GM18498 (cell line): ENCODE measurements at regions not wholly inside any gene's neighbourhood (a gene's known extent, or its start where the extent isn't known, plus 50 kb on each side); places are given as distances from the start of the nearest gene placed in this dataset.
"Not testable (repeated sequence)": the region's sequence is repeated elsewhere in the genome, so short reads cannot be mapped to it uniquely, and the experiment has no call there.

Source experiments
- ATAC-seq: cut with Tn5 transposase; IDR thresholded peaks from one replicate; pipeline ENCODE4 v1.9.1; 2021; ENCODE audit warnings: mild to moderate bottlenecking, moderate library complexity; ENCODE audit not compliant: unreplicated experiment

DNA sequence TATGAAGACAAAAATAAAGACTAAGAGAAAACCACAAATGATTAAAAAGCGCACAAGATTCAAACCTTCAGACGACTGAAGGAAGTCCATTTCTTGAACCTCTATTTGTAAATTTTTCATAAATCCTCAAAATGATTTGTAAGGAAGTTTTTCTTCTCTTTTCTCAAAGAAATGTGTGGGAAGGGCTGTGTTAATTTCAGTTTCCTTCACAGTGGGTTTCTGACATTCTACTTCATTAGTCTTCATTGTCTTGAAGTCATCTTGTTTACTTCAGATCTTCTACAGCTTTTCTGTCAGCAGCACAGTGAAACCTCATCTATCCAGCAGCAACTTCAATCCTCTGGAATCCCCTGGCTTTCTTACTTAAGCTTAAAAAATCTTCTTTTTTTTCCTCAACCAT is 87.6 kb upstream of the MYLIP start:
- no peak for ATAC-seq

DNA sequence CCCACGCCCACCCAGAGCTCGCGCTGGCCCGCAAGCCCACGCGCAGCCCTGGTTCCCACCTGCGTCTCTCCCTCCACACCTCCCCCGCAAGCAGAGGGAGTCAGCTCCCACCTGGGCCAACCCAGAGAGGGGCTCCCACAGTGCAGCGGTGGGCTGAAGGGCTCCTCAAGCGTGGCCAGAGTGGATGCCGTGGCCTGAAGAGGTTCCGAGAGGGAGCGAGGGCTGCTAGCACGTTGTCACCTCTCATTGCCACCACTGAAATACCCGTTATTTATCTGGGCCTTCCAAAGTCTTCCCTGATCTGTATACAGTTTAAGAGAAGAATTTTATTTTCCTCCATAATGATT is 88.3 kb upstream of the MYLIP start:
- ATAC-seq = no peak

DNA sequence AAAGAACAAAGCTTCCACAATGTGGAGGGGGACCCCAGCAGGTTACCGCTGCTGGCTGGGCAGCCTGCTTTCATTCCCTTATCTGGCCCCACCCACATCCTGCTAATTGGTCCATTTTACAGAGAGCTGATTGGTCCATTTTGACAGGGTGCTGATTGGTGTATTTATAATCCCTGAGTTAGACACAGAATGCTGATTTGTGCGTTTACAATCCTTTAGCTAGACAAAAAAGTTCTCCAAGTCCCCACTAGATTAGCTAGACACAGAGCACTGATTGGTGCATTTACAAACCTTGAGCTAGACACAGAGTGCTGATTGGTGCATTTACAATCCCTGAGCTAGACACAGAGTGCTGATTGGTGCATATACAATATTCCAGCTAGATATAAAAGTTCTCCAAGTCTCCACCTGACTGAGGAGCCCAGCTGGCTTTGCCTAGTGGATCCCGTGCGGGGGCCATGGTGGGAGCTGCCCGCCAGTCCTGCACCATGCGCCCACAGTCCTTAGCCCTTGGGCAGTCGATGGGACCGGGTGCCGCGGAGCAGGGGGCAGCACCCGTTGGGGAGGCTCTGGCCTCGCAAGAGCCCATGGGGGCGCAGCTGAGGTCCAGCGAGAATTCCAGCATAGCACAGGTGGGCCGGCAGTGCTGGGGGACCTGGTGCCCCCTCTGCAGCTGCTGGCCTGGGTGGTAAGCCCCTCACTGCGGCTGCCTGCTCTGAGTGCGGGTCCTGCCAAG is 88.8 kb upstream of the MYLIP start:
- not testable (repeated sequence) for ATAC-seq

DNA sequence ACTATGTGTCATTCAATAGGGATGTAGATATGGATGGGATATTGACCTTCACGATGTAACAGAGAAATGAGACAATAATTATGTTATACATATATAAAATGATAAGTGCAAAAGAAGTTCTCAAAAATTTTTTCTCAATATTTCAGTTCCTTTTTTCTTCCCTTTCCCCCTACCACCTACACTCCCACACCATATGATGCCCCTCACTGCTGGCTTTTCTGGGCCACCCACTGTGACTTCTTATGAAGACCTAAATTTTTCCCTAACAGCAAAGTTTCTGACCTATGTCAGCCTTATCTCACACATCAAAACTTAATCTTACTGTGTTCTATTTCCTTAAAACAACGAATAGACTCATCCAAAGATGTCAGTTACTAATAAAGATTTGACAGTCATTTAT is 89.9 kb upstream of the MYLIP start:
- no peak for ATAC-seq

DNA sequence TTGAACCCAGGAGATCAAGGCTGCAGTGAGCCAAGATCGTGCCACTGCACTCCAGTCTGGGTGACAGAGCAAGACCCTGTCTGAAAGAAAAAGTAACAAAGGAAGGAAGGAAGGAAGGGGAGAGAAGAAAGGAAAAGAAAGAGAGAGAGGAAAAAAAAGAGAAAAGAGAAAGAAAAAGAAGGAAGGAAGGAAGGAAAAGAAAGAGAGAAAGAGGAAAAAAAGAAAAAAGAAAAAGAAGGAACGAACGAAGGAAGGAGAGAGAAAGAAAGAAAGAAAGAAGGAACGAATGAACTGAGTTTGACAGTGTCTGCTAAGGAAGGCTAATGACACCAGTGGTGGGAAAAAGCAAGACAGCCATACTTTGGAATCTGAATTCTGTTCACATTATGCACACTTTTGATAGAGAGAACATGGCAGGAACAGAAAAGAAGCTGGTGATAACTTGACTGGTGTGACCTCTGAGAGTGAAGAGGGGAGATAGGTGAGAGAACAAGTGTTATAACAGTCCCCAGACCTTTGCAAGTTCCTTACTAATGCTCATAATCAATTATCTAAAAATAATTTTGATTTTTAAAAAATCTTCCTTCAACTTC is 93.3 kb upstream of the MYLIP start:
- no peak for ATAC-seq

DNA sequence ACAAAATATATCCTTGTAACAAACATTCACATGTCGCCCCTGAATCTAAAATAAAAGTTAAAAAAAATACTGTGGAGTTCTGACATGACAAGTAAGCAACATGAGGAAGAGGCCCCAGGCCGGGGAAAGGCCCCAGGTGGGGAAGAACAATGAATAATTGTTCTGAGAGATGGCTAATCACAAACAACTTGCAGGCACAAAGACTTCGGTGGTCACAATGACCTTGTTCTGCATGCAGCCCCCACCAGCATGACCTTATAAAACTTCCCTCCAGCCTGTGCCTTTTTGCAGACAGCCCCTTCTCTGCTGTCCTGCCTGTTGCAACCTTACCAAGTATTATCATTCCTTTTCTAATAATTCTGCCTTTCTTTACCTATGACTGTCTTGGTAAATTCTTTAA is 95.7 kb upstream of the MYLIP start:
- ATAC-seq = no peak

DNA sequence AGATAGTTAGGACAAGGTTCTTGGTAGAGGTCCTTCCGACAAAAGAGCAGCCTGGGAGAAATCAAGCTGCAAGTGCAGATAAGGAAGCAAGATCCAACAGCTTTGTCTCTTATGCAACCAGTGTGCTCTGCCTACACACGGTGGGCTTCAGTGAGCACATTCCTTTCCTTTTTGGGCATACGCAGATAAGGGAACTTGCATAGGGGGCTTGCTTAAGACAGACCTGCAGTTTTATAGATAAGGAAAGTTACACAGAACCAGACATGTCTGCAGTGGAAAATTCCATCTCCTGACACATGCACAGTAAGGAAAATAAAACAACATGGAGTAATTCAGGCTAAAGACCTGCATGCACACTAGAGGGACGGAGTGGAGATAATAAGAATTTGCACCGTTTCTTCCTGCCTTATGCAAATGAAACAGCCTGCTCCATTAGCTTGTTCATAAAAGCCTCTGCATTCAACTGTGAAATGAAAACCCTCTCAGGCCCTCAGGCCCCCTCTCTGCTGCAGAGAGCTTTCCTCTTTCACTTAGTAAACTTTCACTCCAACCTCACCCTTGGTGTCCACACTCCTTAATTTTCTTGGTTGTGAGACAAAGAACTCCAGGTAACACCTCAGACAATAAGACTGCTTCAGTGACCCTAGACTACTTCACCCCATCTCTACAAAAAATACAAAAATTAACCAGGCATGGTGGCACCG is 97.5 kb upstream of the MYLIP start:
- no peak for ATAC-seq

DNA sequence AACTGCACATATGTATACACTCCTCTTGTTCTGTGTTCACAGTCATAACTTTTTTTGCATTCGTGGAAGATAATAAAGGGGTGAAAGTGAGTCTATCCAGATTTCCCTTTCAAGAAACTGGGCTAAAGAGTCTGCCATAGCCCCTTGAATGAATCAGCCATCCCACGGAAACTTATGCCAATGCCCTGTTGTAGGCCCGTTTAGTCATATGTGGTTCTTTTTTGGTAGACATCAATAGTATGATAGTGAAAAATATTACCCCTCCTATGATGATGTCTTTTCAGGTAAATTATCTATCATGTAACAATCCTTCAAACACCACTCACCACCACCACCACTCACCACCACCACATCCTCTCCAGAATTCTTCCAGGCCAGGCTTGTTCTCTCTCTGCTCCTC is 99.9 kb upstream of the MYLIP start:
- ATAC-seq = no peak

DNA sequence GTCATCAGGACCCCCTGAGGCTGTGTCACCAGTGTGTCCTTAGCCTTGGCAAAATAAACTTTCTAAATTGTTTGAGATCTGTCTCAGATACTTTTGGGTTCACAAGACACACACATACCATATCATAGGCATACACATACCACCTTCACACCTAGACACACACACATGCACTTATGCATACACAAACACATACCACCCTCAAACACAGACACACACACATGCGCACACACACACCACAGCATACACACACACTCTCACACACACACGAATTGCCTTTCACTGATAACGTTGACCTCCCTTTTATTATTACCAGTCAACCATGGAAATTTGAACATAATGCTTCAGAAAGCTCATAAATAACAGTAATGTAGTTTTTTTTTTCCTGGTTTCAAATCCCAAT is 108.6 kb upstream of the MYLIP start:
- no peak for ATAC-seq

DNA sequence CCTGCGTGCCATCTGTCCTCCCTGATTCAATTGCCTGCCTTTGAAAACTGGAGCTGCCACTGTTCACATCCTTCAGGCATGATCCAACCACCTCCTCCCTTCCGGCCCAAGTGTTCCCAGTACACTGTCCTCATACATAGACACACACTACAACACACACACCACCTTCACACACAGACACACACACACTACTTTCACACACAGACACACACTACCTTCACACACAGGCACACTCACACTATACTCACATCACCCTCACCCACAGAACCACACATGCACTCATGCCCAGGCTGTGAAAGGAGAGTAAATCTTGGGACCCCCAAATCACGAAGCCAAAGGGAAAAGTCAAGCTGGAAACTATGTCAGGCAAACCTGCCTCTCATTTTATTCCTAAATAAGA is 109.4 kb upstream of the MYLIP start:
- no peak for ATAC-seq

DNA sequence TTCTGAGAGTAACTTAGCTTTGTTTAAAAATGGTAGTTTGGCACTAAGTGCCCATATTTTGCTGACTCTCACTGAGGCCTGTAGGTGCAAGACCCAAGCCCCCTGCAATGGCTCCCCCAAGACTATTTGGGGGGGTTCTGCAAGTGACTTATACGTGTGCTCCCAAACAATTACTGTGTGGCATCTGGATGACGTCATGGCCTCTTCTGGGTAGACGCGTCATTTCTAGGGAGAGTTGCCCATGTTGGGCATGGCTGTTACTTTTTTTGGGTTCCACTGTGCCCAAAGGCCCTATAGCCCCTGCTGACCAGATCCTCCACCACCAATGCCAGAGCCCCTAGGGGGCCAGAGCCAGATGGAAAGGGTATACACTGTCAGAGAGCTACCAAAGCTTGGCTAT is 110.3 kb upstream of the MYLIP start:
- ATAC-seq = no peak

DNA sequence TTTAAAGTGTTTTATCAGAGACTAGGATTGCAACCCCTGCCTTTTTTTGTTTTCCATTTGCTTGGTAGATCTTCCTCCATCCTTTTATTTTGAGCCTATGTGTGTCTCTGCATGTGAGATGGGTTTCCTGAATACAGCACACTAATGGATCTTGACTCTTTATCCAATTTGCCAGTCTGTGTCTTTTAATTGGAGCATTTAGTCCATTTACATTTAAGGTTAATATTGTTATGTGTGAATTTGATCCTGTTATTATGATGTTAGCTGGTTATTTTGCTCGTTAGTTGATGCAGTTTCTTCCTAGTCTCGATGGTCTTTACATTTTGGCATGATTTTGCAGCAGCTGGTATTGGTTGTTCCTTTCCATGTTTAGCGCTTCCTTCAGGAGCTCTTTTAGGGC is 114.6 kb upstream of the MYLIP start:
- ATAC-seq = not testable (repeated sequence)

DNA sequence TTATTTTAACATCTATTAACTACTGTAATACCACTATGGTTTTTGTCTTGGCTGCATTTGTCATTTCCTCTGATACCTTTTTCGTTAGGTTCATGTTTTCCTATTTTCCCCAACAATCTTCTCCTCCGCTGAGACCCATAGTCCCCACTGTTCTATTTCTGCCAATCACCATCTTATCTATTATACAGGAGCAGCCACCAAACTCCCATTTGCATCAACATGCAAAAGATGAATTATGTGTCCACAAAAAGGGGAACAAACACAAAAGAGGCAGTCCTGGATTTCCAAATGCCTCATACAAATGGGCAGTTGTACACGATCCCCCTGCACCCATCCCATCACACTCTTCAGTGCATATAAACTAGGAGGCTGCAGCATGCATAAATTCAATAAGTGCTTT is 121.7 kb upstream of the MYLIP start:
- ATAC-seq = no peak

DNA sequence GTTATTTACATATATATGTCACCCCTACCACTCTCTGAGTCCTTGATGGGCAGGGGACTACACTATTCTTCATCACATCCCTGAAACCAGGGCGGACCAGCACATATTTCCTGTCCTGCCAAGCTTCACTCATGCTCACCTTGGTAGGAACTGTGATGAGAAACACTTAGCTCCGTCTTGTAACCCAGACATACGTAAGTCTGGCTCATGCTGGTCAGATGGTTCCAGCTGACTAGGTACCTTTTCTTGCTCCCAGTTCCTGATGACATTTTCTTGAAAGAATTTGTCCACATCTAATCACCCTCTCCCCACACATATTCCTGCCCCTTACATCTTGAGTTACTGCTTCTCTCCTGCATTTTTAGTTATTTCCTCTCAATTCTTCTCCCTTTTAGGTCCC is 122.2 kb upstream of the MYLIP start:
- ATAC-seq = no peak

DNA sequence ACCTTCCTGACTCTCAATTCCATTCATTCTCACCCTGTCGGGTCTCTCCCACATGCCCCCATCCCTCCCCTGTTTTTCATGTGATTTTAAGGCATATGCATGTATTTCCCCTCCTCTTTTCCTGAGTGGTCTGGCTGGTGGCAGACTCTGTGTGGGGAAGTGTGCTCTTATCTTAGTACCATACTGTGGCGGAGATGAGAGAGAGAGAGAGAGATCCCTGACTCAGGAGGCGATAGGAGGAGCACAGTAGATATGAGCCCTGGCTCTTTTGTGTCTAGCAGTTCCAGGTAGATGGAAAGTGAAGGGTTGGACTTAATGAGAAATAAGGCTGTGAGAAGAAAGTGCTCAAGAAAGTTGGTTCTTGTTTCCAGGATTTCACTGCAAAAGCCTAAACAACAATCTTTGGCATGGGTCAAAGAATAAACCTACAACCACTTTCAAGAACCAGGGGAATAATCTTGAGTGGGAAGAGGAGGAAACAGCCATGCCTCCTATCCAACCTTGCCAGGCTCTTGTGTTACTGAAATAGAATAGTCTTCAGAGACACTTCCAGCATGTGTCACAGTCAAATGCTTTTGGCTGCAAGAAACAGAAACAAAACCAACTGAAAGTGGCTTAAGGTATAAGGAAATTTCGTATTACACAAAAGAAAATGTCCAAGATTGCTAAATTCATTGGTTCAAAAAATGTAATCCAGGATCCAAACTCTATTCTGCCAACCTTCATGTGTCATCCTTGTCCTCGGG is 123.8 kb upstream of the MYLIP start:
- ATAC-seq = no peak

DNA sequence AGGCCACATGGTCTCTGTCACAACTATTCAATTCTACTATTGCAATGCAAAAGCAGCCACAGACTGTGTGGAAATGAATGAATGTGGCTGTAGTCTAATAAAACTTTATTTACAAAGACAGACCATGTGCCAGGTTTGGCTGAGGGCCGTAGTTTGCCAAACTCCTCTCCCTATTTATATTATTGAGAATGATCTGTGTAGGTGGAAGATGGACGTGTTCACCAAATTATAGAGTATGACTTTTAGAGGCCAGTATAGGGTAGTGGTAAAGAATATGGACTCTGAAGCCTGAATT is 125.7 kb upstream of the MYLIP start:
- no peak for ATAC-seq

DNA sequence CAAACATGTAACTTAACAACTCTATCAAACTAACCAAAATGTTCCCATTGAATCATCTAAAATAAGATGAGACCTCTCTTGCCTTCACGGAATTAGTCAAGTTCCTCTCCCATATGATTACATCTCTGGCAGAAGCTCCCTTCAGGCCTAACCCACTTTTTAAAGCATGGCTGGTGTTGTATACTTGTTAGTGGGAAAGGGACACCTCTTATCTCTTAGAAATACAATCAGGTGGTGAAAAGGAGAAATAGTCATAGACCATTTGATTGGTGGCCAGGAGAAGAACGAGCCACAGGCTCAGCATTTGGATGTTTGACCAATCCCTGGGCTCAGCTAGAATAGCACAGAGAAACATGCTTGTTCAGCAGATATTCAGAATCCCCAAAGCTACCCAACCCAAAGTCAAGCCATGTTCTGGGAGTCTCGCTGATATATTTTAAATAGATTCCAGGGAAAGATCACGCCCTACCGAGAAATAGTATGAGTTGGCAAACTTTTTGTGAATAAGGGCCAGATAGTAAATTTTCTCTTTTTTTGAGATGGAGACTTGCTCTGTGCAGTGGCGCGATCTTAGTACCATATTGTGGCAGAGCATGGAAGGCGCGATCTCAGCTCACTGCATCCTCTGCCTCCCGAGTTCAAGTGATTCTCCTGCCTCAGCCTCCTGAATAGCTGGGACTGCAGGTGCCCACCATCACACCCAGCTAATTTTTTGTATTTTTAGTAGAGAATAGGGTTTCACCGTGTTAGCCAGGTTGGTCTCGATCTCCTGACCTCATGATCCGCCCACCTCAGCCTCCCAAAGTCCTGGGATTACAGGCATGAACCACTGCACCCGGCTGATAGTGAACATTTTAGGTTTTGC is 126.3 kb upstream of the MYLIP start:
- ATAC-seq = no peak

DNA sequence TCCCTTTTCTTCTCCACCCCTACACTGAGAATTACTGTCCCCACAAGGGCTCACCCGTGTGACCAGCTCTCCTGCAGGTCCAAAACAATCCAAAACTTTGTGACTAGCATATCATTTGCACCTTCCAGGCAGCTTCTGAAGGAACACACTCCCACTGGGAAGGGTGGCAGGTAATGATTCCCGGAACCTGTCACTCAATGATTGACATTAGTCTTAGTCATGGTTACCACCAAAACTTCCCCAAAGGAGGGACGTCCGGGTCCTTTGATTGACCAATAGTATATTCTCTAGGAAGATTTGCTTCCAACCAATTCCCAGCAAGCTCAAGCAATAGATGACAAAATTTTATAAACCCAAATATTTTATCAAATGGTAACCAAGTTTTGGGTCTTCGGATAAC is 127.7 kb upstream of the MYLIP start:
- ATAC-seq = no peak

DNA sequence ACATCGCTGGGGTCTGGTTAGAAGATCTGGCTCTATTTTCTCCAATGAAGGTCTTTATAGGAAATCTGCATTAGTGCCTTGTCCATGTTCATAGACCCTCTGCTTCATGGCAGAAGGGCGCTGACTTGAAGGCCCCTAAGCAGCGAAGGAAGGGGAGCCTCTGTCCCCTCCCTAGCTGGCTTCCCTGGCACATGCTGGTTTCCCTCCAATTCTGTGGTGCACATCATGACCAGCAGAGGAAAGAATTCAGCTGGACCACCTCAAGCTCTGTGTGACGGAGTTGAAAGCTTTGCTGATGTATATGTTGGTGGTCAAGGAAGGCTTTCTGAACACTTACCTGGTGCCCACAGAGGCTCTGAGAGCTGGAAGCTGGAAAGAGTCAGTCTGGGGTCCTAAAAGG is 129.7 kb upstream of the MYLIP start:
- ATAC-seq = no peak

DNA sequence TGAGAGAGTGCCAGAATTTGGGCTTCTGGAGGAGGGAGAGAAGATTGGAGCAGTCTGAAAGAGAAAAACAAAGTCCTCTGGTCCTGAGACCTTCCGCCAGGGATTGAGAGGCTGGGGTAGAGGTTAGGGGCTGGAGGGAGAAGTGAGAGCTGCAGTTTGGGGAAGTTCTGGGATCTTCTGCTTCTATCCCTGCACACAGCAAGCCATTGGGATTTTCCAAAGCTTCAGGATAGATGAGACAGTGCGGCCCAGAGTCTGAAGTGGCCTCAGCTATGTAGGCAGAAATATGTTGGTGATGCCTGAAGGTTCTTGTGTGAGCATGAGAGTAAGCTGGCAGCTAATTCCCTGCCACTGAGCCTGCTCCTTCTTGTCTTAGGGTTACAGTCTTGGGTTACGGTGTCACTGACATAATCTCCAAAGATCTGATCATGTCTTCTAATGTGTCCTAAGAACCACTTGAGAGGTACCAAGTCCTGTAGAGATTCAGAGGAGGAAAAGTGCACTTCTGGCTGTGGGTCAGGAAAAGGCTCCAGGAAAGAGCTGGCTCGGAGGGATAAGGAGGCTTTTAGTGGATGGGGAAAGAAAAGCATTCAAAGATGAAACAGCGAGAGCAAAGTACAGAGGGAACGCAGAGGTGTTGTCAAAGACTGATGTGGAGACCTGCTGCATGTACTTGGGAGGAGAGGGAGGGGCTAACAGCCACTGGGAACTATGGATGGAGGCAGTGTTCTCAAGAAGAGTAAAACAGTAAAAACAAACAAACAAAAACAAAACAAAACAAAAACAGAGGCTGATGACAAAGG is 131.1 kb upstream of the MYLIP start:
- ATAC-seq = no peak
